Neural cell (in vitro differentiated cells): ENCODE measurements at regions not wholly inside any gene's neighbourhood (a gene's known extent, or its start where the extent isn't known, plus 50 kb on each side); places are given as distances from the start of the nearest gene placed in this dataset.

Experiments
- H2AFZ ChIP-seq: fragments of 200-600, 300-800 bp; sonication (generic), shearing (Covaris generic); 2 replicates; pipeline ENCODE4 v1.6.0; 2014; ENCODE audit warnings: low read depth, mild to moderate bottlenecking, antibody characterized with exemption, low read length, moderate library complexity
- H3F3A ChIP-seq: fragments of 200-600 bp; shearing (Covaris generic); 2 replicates; pipeline ENCODE4 v1.6.1; 2016; ENCODE audit warnings: mild to moderate bottlenecking, moderate library complexity, mixed read lengths, antibody characterized with exemption, low read length; ENCODE audit not compliant: insufficient read depth, poor library complexity, severe bottlenecking
- H3K27ac ChIP-seq: fragments of 200-600, 300-800 bp; sonication (generic), shearing (Covaris generic); 2 replicates; pipeline ENCODE4 v1.5.1; 2014; ENCODE audit warnings: mild to moderate bottlenecking, low read length, moderate library complexity
- H3K27me3 ChIP-seq: fragments of 300-800, 200-600 bp; sonication (generic), shearing (Covaris generic); 2 replicates; pipeline ENCODE4 v1.6.0; 2014; ENCODE audit warnings: mild to moderate bottlenecking, low read depth, low read length, moderate library complexity; ENCODE audit not compliant: insufficient read depth
- H3K36me3 ChIP-seq: fragments of 300-800, 200-600 bp; sonication (generic), shearing (Covaris generic); 2 replicates; pipeline ENCODE4 v1.5.1; 2014; ENCODE audit warnings: mild to moderate bottlenecking, antibody characterized with exemption, low read length, moderate library complexity; ENCODE audit not compliant: insufficient read depth
- H3K4me2 ChIP-seq: fragments of 300-800, 200-600 bp; sonication (generic), shearing (Covaris generic); 2 replicates; pipeline ENCODE4 v1.6.0; 2014; ENCODE audit warnings: mild to moderate bottlenecking, low read length
- H3K4me3 ChIP-seq: fragments of 300-800, 200-600 bp; sonication (generic), shearing (Covaris generic); 2 replicates; pipeline ENCODE4 v1.5.1; 2014; ENCODE audit warnings: mild to moderate bottlenecking, low read length, moderate library complexity
- H3K79me2 ChIP-seq: fragments of 200-600 bp; shearing (Covaris generic); replicated peaks from 2 replicates; pipeline ENCODE4 v1.6.0; 2014; ENCODE audit warnings: mild to moderate bottlenecking, low read length, moderate library complexity; ENCODE audit not compliant: insufficient read depth
- H3K9ac ChIP-seq: fragments of 300-800, 200-600 bp; sonication (generic), shearing (Covaris generic); 2 replicates; pipeline ENCODE4 v1.6.1; 2016; ENCODE audit warnings: mild to moderate bottlenecking, low read length, mixed read lengths
- H3K9me2 ChIP-seq: fragments of 200-600 bp; shearing (Covaris generic); 2 replicates; pipeline ENCODE4 v1.6.1; 2016; ENCODE audit warnings: mild to moderate bottlenecking, low read length, mixed read lengths; ENCODE audit not compliant: insufficient read depth
- H3K9me3 ChIP-seq: fragments of 200-600, 300-800 bp; sonication (generic), shearing (Covaris generic); 2 replicates; pipeline ENCODE4 v1.6.1; 2016; ENCODE audit warnings: mild to moderate bottlenecking, mixed run types, low read length, moderate library complexity, mixed read lengths
- H4K20me1 ChIP-seq: fragments of 200-600 bp; shearing (Covaris generic); 2 replicates; pipeline ENCODE4 v1.6.1; 2016; ENCODE audit warnings: mild to moderate bottlenecking, mixed run types; ENCODE audit not compliant: insufficient read depth
- CTCF ChIP-seq: fragments of 450-650 bp; IDR thresholded peaks from 2 replicates; pipeline ENCODE4 v1.5.1; 2014; ENCODE audit warnings: antibody characterized with exemption, mild to moderate bottlenecking, moderate library complexity; ENCODE audit not compliant: poor library complexity, severe bottlenecking
- EP300 ChIP-seq: fragments of 450-650 bp; conservative IDR thresholded peaks from 2 replicates; pipeline ENCODE4 v1.6.1; 2014; ENCODE audit warnings: antibody characterized with exemption, mild to moderate bottlenecking, moderate library complexity; ENCODE audit not compliant: poor library complexity, severe bottlenecking
- EZH2 ChIP-seq: fragments of 200-600, 300-800 bp; shearing (Covaris generic), sonication (generic); IDR thresholded peaks from 2 replicates; pipeline ENCODE4 v1.6.1; 2014; ENCODE audit warnings: antibody characterized with exemption, low read length, borderline replicate concordance, mild to moderate bottlenecking; ENCODE audit not compliant: insufficient read depth, poor library complexity, severe bottlenecking
- MXI1 ChIP-seq: fragments of 450-650 bp; conservative IDR thresholded peaks from 2 replicates; pipeline ENCODE4 v1.6.1; 2014; ENCODE audit warnings: antibody characterized with exemption, mild to moderate bottlenecking; ENCODE audit not compliant: poor library complexity, severe bottlenecking
- POLR2AphosphoS5 ChIP-seq: IDR thresholded peaks from 2 replicates; pipeline ENCODE4 v1.6.1; 2012
- RAD21 ChIP-seq: fragments of 450-650 bp; conservative IDR thresholded peaks from 2 replicates; pipeline ENCODE4 v1.6.1; 2014; ENCODE audit warnings: antibody characterized with exemption, mild to moderate bottlenecking, moderate library complexity
- REST ChIP-seq: IDR thresholded peaks from 2 replicates; pipeline ENCODE4 v1.6.1; 2012; ENCODE audit warnings: borderline replicate concordance
- SMC3 ChIP-seq: fragments of 450-650 bp; conservative IDR thresholded peaks from 2 replicates; pipeline ENCODE4 v1.6.1; 2014; ENCODE audit warnings: antibody characterized with exemption, mild to moderate bottlenecking, moderate library complexity; ENCODE audit not compliant: poor library complexity
- TAF1 ChIP-seq: IDR thresholded peaks from 2 replicates; pipeline ENCODE4 v1.6.1; 2012; ENCODE audit warnings: low read depth

GRCh38 chr6:43973357-43973756, 153.9 kb downstream of the MRPL14 start:
- Histone ChIP-seq H3K36me3 (no peaks in the 10 kb centered on the region), H3F3A (no peaks in the 10 kb centered on the region), H4K20me1 (no peaks in the 10 kb centered on the region), H3K79me2 (no peaks in the 10 kb centered on the region), H3K4me3 (no peak overlapping the region), H3K9me2 (no peaks in the 10 kb centered on the region), H2AFZ (no peak overlapping the region), H3K4me2 (no peak overlapping the region), H3K27ac (no peak overlapping the region), H3K9ac (no peak overlapping the region), H3K9me3 (peaks cover 5% of the 10 kb centered on the region), H3K27me3 (no peaks in the 10 kb centered on the region)
- TF ChIP-seq EP300: no peak
- TF ChIP-seq EZH2: no peak

GRCh38 chr6:43972913-43973300, 154.3 kb downstream of the MRPL14 start:
- Histone ChIP-seq H2AFZ (no peak overlapping the region), H3F3A (no peaks in the 10 kb centered on the region)
- no peak for TF ChIP-seq SMC3
- TF ChIP-seq POLR2AphosphoS5: no peak
- no peak for TF ChIP-seq TAF1
- no peak for TF ChIP-seq CTCF
- no peak for TF ChIP-seq RAD21
- TF ChIP-seq MXI1: no peak
- TF ChIP-seq EZH2: no peak
- no peak for TF ChIP-seq EP300
- TF ChIP-seq REST: no peak

More at GRCh38 chr6:43972913-43973300, 154.3 kb downstream of the MRPL14 start:
- H3K27ac ChIP-seq: no peak overlapping the region
- H3K9ac ChIP-seq: no peak overlapping the region
- no peak overlapping the region for H3K4me2 ChIP-seq
- H3K36me3 ChIP-seq: no peaks in the 10 kb centered on the region
- no peaks in the 10 kb centered on the region for H3K9me2 ChIP-seq
- H3K27me3 ChIP-seq: no peaks in the 10 kb centered on the region
- no peaks in the 10 kb centered on the region for H3K79me2 ChIP-seq
- H4K20me1 ChIP-seq: no peaks in the 10 kb centered on the region
- peaks cover 5% of the 10 kb centered on the region for H3K9me3 ChIP-seq
- no peak overlapping the region for H3K4me3 ChIP-seq
